K562 (cell line): ENCODE measurements at regions not wholly inside any gene's neighbourhood (a gene's known extent, or its start where the extent isn't known, plus 50 kb on each side); places are given as distances from the start of the nearest gene placed in this dataset.

Source experiments
- CBX3 ChIP-seq, 2 experiments: IDR thresholded peaks; 1 replicate in 1 of 2; 2 replicates in 1 of 2; pipeline ENCODE4 v1.6.1; 2012; ENCODE audit warnings: inconsistent platforms in 2 of 2, low read length in 2 of 2, borderline replicate concordance in 1 of 2, control low read depth in 1 of 2
- CTCF ChIP-seq, 3 experiments: IDR thresholded peaks in 2 of 3; conservative IDR thresholded peaks in 1 of 3; 2 replicates each; pipeline ENCODE4 v1.5.1; 2011 to 2012; ENCODE audit warnings: low read length in 3 of 3, mild to moderate bottlenecking in 3 of 3, control low read depth in 2 of 3, improper control_type of control experiment in 1 of 3, inconsistent platforms in 1 of 3, low read depth in 1 of 3, mixed read lengths in 1 of 3, moderate library complexity in 1 of 3; ENCODE audit not compliant: insufficient read depth in 2 of 3
- FOS ChIP-seq: IDR thresholded peaks from 3 replicates; pipeline ENCODE4 v1.6.1; 2011; ENCODE audit not compliant: insufficient read length; ENCODE audit errors: extremely low read depth
- PHF8 ChIP-seq: fragments of 200-600 bp; sonication (generic); IDR thresholded peaks from 2 replicates; pipeline ENCODE4 v1.6.1; 2012; ENCODE audit warnings: mixed run types, mild to moderate bottlenecking, inconsistent platforms, low read length, moderate library complexity, borderline replicate concordance
- POLR2A ChIP-seq: fragments of 450-650 bp; conservative IDR thresholded peaks from 2 replicates; pipeline ENCODE4 v1.6.1; 2016
- ZBTB5 ChIP-seq: fragments of 450-650 bp; IDR thresholded peaks from 2 replicates; pipeline ENCODE4 v1.6.1; 2017; ENCODE audit warnings: antibody characterized with exemption
- ZNF766 ChIP-seq: fragments of 200-800 bp; sonication (Bioruptor generic); conservative IDR thresholded peaks from 2 replicates; pipeline ENCODE4 v1.6.1; 2016; ENCODE audit warnings: missing genetic modification characterization, missing compliant biosample characterization

GRCh38 chr21:21673959-21674358 is 675.8 kb downstream of the NCAM2 start:
- TF ChIP-seq CTCF (IDR thresholded peaks at IDR 0.05 in 2 of 3, conservative IDR thresholded peaks at IDR 0.05 in 1 of 3; ENCODE audit: insufficient read depth in 2 of 3, low read depth in 1 of 3, low read length in 3 of 3) (no peak), ZBTB5 (no peak), POLR2A (no peak), PHF8 (no peak), CBX3 (IDR thresholded peaks at IDR 0.05; ENCODE audit: borderline replicate concordance in 1 of 2, low read length in 2 of 2) (no peak), ZNF766 (no peak), FOS (no peak)
